A549 (cell line): ENCODE measurements at regions not wholly inside any gene's neighbourhood (a gene's known extent, or its start where the extent isn't known, plus 50 kb on each side); places are given as distances from the start of the nearest gene placed in this dataset.
"Not testable (repeated sequence)": the region's sequence is repeated elsewhere in the genome, so short reads cannot be mapped to it uniquely, and the experiment has no call there.

Experiments
- ATAC-seq, 2 experiments: fragments of 200-7000 bp in 1 of 2; fragments of >200 bp in 1 of 2; cut with Nextera tagmentation in 1 of 2; cut with Tn5 transposase in 1 of 2; 3 replicates each; pipeline versions ENCODE4 v1.8.0 to v1.9.1; 2018 to 2020; ENCODE audit warnings: mild to moderate bottlenecking in 1 of 2, moderate library complexity in 1 of 2
- CTCF ChIA-PET: fragments of 300-600 bp; sonication (Branson Sonifier 250); formaldehyde crosslinking; extraction: SDS; loops from one replicate; lab custom pipeline; 2021; ENCODE audit warnings: antibody characterized with exemption, inconsistent platforms; lab: Yijun Ruan, JAX
- POLR2A ChIA-PET: fragments of 350-600 bp; formaldehyde crosslinking; extraction: SDS; loops from one replicate; lab custom pipeline; 2021; ENCODE audit warnings: antibody characterized with exemption, inconsistent platforms; lab: Yijun Ruan, JAX
- DNase-seq, 2 experiments: peaks; one replicate each; pipeline versions ENCODE4 v3.0.0 to v3.0.0-alpha.2; 2011 to 2016; ENCODE audit warnings: low read depth in 1 of 2, low spot score in 1 of 2
- FAIRE-seq: peaks from 2 replicates; lab custom pipeline; 2011; peaks lifted over from hg19 to GRCh38; lab: Jason Lieb, UNC
- H3K27ac ChIP-seq, 2 experiments: fragments of >200 bp; sonication (Bioruptor Twin); formaldehyde crosslinking; 3 replicates each; pipeline ENCODE4 v1.5.1; 2016 to 2017
- H3K4me1 ChIP-seq: fragments of >200 bp; sonication (Bioruptor Twin); formaldehyde crosslinking; 3 replicates; pipeline ENCODE4 v1.6.1; 2016
- H3K4me2 ChIP-seq: fragments of >200 bp; sonication (Bioruptor Twin); formaldehyde crosslinking; 3 replicates; pipeline ENCODE4 v1.6.1; 2016
- H3K4me3 ChIP-seq: fragments of >200 bp; sonication (Bioruptor Twin); formaldehyde crosslinking; 3 replicates; pipeline ENCODE4 v1.5.1; 2016
- H3K9me3 ChIP-seq: fragments of >200 bp; sonication (Bioruptor Twin); formaldehyde crosslinking; 3 replicates; pipeline ENCODE4 v1.6.1; 2016
- EHF ChIP-seq: fragments of 250-450 bp; sonication (Bioruptor Pico); IDR thresholded peaks from 2 replicates; pipeline ENCODE4 v1.5.0; 2020; ENCODE audit warnings: mild to moderate bottlenecking
- HMGXB4 ChIP-seq: fragments of 250-450 bp; sonication (Bioruptor Pico); IDR thresholded peaks from 2 replicates; pipeline ENCODE4 v1.5.0; 2021; ENCODE audit warnings: mild to moderate bottlenecking, moderate library complexity, borderline replicate concordance
- HOXA7 ChIP-seq: fragments of 250-450 bp; sonication (Bioruptor Pico); IDR thresholded peaks from 2 replicates; pipeline ENCODE4 v1.5.0; 2020; ENCODE audit warnings: mild to moderate bottlenecking, moderate library complexity
- HOXB13 ChIP-seq: fragments of 250-450 bp; sonication (Bioruptor Pico); IDR thresholded peaks from 2 replicates; pipeline ENCODE4 v1.5.0; 2020; ENCODE audit warnings: low read depth, mild to moderate bottlenecking, moderate library complexity
- JUN ChIP-seq, 2 experiments: fragments of >200 bp; sonication (Bioruptor Twin); formaldehyde crosslinking; IDR thresholded peaks; 2 replicates in 1 of 2; 3 replicates in 1 of 2; pipeline ENCODE4 v1.6.1; 2016 to 2017
- MAX ChIP-seq: IDR thresholded peaks from 2 replicates; pipeline ENCODE4 v1.6.1; 2012
- MAZ ChIP-seq: fragments of 150-350 bp; IDR thresholded peaks from 2 replicates; pipeline ENCODE4 v1.6.1; 2014; ENCODE audit warnings: antibody characterized with exemption, low read depth, low read length, borderline replicate concordance
- MYC ChIP-seq: IDR thresholded peaks from 2 replicates; pipeline ENCODE4 v1.6.1; 2012; ENCODE audit warnings: mild to moderate bottlenecking, inconsistent platforms, low read length, improper control_type of control experiment, borderline replicate concordance
- NFE2L2 ChIP-seq: fragments of 150-350 bp; conservative IDR thresholded peaks from 2 replicates; pipeline ENCODE4 v1.6.1; 2014; ENCODE audit warnings: low read length
- NPAS2 ChIP-seq: fragments of 250-450 bp; sonication (Bioruptor Pico); IDR thresholded peaks from 2 replicates; pipeline ENCODE4 v1.8.0; 2022; ENCODE audit warnings: mild to moderate bottlenecking, moderate library complexity, borderline replicate concordance
- PHF8 ChIP-seq: fragments of 200-600 bp; sonication (generic); IDR thresholded peaks from 2 replicates; pipeline ENCODE4 v1.6.1; 2016; ENCODE audit warnings: low read depth, mild to moderate bottlenecking, antibody characterized with exemption, moderate library complexity, borderline replicate concordance
- POLR2A ChIP-seq: IDR thresholded peaks from 2 replicates; pipeline ENCODE4 v1.6.1; 2012; ENCODE audit warnings: mild to moderate bottlenecking, low read length
- POLR2AphosphoS2 ChIP-seq: conservative IDR thresholded peaks from 2 replicates; pipeline ENCODE4 v1.6.1; 2012; ENCODE audit warnings: low read length, improper control_type of control experiment, inconsistent platforms
- RFX5 ChIP-seq: fragments of 450-650 bp; IDR thresholded peaks from 2 replicates; pipeline ENCODE4 v1.7.1; 2014; ENCODE audit warnings: antibody characterized with exemption, mild to moderate bottlenecking, moderate library complexity
- SMC3 ChIP-seq: fragments of >200 bp; sonication (Bioruptor Twin); formaldehyde crosslinking; IDR thresholded peaks from 3 replicates; pipeline ENCODE4 v1.6.1; 2018; ENCODE audit warnings: inconsistent platforms
- SREBF2 ChIP-seq: fragments of 450-650 bp; IDR thresholded peaks from 2 replicates; pipeline ENCODE4 v1.6.1; 2014; ENCODE audit warnings: mild to moderate bottlenecking, moderate library complexity
- TFCP2L1 ChIP-seq: fragments of 250-450 bp; sonication (Bioruptor Pico); IDR thresholded peaks from 2 replicates; pipeline ENCODE4 v1.5.0; 2021; ENCODE audit warnings: mild to moderate bottlenecking
- ZFP36 ChIP-seq: fragments of 450-650 bp; IDR thresholded peaks from 2 replicates; pipeline ENCODE4 v1.6.1; 2014; ENCODE audit warnings: borderline replicate concordance; ENCODE audit not compliant: partially characterized antibody
- WGBS: methylation state at CpG from one replicate; pipeline ENCODE4 v1.1.6; 2017; ENCODE audit errors: missing lambda C conversion rate; 5-methylcytosine and 5-hydroxymethylcytosine counted together
- TF ChIP-seq, protein P1 (sequence below): fragments of >200 bp; sonication (Bioruptor Twin); formaldehyde crosslinking; IDR thresholded peaks from 3 replicates; pipeline ENCODE4 v1.6.1; 2016

DNA sequence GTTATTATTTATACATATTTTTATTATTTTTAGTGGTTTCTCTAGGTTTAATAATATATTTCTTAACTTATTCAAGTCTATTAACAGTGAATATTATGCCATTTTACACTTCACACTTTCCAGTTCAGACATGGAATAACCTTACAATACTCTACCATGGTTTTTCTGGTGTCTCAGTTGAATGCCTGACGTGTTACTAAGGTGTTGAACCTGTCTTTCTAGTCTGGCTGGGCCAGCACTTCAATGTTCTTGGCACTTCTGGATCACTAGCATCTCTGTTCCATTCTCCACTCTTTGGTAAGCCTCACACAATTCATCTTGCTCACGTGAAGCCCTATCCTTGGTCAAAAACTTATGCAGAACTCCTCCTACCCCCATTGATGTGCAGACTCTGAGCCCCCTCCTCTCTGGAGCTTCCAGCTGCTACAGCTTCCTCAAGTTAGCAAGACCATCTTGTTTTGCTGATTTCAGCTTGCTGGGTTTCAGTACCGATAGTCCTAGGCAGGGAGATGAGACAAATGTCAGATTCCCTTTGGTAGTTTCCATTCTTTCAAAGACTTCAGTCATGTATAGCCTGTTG is 243.1 kb downstream of the FBXO4 start:
- H3K4me1 ChIP-seq = no peaks in the 10 kb centered on the region
- ATAC-seq (no peak), DNase-seq (no peak), FAIRE-seq (no peak)
- POLR2A ChIA-PET = no interaction called here
- H3K4me3 ChIP-seq = no peak overlapping the region
- CTCF ChIA-PET = no interaction called here
- no peak overlapping the region for H3K27ac ChIP-seq
- TF ChIP-seq MAZ = no peak
- no peak for TF ChIP-seq SREBF2
- no peak for TF ChIP-seq RFX5
- no peak for TF ChIP-seq HMGXB4 (CRISPR knock-in tag)
- no peak for TF ChIP-seq MYC
- TF ChIP-seq POLR2AphosphoS2 = no peak
- no peak for TF ChIP-seq TFCP2L1
- no peak for TF ChIP-seq JUN (IDR thresholded peaks at IDR 0.05)
- 5% methylated on average over 3 of the region's 3 CpGs for WGBS
- H3K4me2 ChIP-seq = no peak overlapping the region
- no peaks in the 10 kb centered on the region for H3K9me3 ChIP-seq

DNA sequence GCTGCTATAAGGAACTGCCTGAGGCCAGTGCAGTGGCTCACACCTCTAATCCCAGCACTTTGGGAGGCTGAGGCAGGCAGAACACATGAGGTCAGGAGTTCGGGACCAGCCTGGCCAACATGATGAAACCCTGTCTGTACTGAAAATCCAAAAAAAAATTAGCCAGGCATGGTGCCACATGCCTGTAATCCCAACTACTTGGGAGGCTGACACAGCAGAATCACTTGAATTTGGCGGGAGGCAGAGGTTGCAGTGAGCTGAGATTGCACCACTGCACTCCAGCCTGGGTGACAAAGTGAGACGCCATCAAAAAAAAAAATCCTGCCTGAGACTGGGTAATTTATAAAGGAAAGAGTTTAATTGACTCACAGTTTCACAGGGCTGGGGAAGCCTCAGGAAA is 247.1 kb upstream of the GHR start:
- CTCF ChIA-PET = interaction anchor here (0.6 kb wide), 1 partner anchor 715 kb away, joined by 4 read pairs; no protein-coding TSS in a partner anchor
- FAIRE-seq, H3K27ac ChIP-seq, ATAC-seq, DNase-seq, H3K9me3 ChIP-seq, H3K4me2 ChIP-seq, H3K4me1 ChIP-seq, POLR2A ChIA-PET, H3K4me3 ChIP-seq: not testable (repeated sequence)
- 0% methylated on average over 3 of the region's 3 CpGs for WGBS

GRCh38 chr5:42179843-42180242 is 243.4 kb upstream of the GHR start:
- CTCF ChIA-PET, POLR2A ChIA-PET, FAIRE-seq, H3K27ac ChIP-seq, DNase-seq, H3K4me2 ChIP-seq, ATAC-seq, H3K9me3 ChIP-seq, H3K4me1 ChIP-seq, H3K4me3 ChIP-seq: not testable (repeated sequence)
- 0% methylated on average over 1 of the region's 1 CpG for WGBS

- POLR2A ChIA-PET = no interaction called here
- Histone ChIP-seq H3K4me2 (no peak overlapping the region), H3K4me1 (no peaks in the 10 kb centered on the region), H3K9me3 (no peaks in the 10 kb centered on the region), H3K4me3 (no peak overlapping the region), H3K27ac (no peak overlapping the region)
- DNase-seq (no peak), ATAC-seq (no peak), FAIRE-seq (no peak)
- 6% methylated on average over 4 of the region's 4 CpGs for WGBS
- CTCF ChIA-PET = no interaction called here
- no peak for TF ChIP-seq NPAS2
- no peak for TF ChIP-seq HOXB13
- TF ChIP-seq NFE2L2 = no peak
- no peak for TF ChIP-seq ZFP36
- TF ChIP-seq HOXA7 (CRISPR knock-in tag) = no peak
- no peak for TF ChIP-seq EHF (CRISPR knock-in tag)
- TF ChIP-seq MAX = no peak
- TF ChIP-seq, protein P1, sequence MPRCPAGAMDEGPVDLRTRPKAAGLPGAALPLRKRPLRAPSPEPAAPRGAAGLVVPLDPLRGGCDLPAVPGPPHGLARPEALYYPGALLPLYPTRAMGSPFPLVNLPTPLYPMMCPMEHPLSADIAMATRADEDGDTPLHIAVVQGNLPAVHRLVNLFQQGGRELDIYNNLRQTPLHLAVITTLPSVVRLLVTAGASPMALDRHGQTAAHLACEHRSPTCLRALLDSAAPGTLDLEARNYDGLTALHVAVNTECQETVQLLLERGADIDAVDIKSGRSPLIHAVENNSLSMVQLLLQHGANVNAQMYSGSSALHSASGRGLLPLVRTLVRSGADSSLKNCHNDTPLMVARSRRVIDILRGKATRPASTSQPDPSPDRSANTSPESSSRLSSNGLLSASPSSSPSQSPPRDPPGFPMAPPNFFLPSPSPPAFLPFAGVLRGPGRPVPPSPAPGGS = no peak
- no peak for TF ChIP-seq TFCP2L1
- no peak for TF ChIP-seq POLR2A
- no peak for TF ChIP-seq PHF8
- no peak for TF ChIP-seq SMC3
- no peak for TF ChIP-seq MAZ
Observed at GRCh38 chr5:42216904-42217303, 206.3 kb upstream of the GHR start.
